Hepatocyte (in vitro differentiated cells): ENCODE measurements at regions not wholly inside any gene's neighbourhood (a gene's known extent, or its start where the extent isn't known, plus 50 kb on each side); places are given as distances from the start of the nearest gene placed in this dataset.

ENCODE experiments used
- CTCF ChIP-seq: fragments of 200-600 bp; sonication (generic); IDR thresholded peaks from 2 replicates; pipeline ENCODE4 v1.5.1; 2016; ENCODE audit warnings: antibody characterized with exemption, mild to moderate bottlenecking; ENCODE audit not compliant: poor library complexity
- EZH2 ChIP-seq: fragments of 200-600 bp; sonication (generic); IDR thresholded peaks from 2 replicates; pipeline ENCODE4 v1.6.1; 2016; ENCODE audit warnings: antibody characterized with exemption, mild to moderate bottlenecking, borderline replicate concordance

GRCh38 chr5:20574576-20574975 is 586.6 kb upstream of the CDH18 start:
- TF ChIP-seq CTCF (no peak), EZH2 (no peak)
